Heart left ventricle (tissue), 16 donors: ENCODE measurements at regions not wholly inside any gene's neighbourhood (a gene's known extent, or its start where the extent isn't known, plus 50 kb on each side); places are given as distances from the start of the nearest gene placed in this dataset.

Source experiments
- ATAC-seq, 4 donors: fragments of 200-7000 bp; cut with Tn5 transposase; one replicate each; pipeline ENCODE4 v1.9.1; 2020 to 2022; ENCODE audit warnings: moderate library complexity in 4 of 4, mild to moderate bottlenecking in 3 of 4, moderate number of reproducible peaks in 1 of 4
- DNase-seq, 5 donors: peaks; one replicate each; pipeline ENCODE4 v3.0.0-alpha.2; 2020
- H3K27ac ChIP-seq, 12 donors: fragments of 200-600 bp; sonication (generic) in 4 of 12; one replicate each; pipeline versions ENCODE4 v1.5.0 to v1.8.0; 2016 to 2022; ENCODE audit warnings: mild to moderate bottlenecking in 2 of 12
- H3K27me3 ChIP-seq, 9 donors: fragments of 200-600 bp; sonication (generic) in 2 of 9; one replicate each; pipeline versions ENCODE4 v1.5.1 to v1.8.0; 2016 to 2022; ENCODE audit warnings: mild to moderate bottlenecking in 3 of 9
- H3K36me3 ChIP-seq, 9 donors: fragments of 200-600 bp; sonication (generic) in 2 of 9; one replicate each; pipeline versions ENCODE4 v1.5.0 to v1.8.0; 2018 to 2022; ENCODE audit warnings: mild to moderate bottlenecking in 2 of 9
- H3K4me1 ChIP-seq, 12 donors: fragments of 200-600 bp; sonication (generic) in 4 of 12; one replicate each; pipeline versions ENCODE4 v1.5.0 to v1.8.0; 2016 to 2022; ENCODE audit warnings: mild to moderate bottlenecking in 3 of 12
- H3K4me3 ChIP-seq, 12 donors: fragments of 200-600 bp; sonication (generic) in 4 of 12; one replicate each; pipeline versions ENCODE4 v1.5.0 to v1.8.0; 2017 to 2022; ENCODE audit warnings: mild to moderate bottlenecking in 9 of 12, moderate library complexity in 4 of 12
- H3K9me3 ChIP-seq, 12 donors: fragments of 200-600 bp; sonication (generic) in 4 of 12; one replicate each; pipeline versions ENCODE4 v1.5.0 to v1.8.0; 2016 to 2022; ENCODE audit warnings: mild to moderate bottlenecking in 1 of 12
- CTCF ChIP-seq, 12 donors: fragments of 200-600 bp; sonication (generic) in 4 of 12; IDR thresholded peaks; one replicate each; pipeline versions ENCODE4 v1.5.0 to v1.8.0; 2018 to 2022; ENCODE audit warnings: antibody characterized with exemption in 12 of 12, mild to moderate bottlenecking in 5 of 12
- POLR2A ChIP-seq, 2 donors: fragments of 450-650 bp; IDR thresholded peaks; one replicate each; pipeline ENCODE4 v1.6.1; 2017; ENCODE audit warnings: antibody characterized with exemption in 2 of 2, mild to moderate bottlenecking in 2 of 2, moderate library complexity in 2 of 2
- WGBS, 4 donors: extraction: QIAGEN DNeasy Blood & Tissue Kit in 2 of 4; methylation state at CpG; one replicate each; pipeline versions ENCODE4 v1.1.5 to v1.1.7; 2013 to 2018; 5-methylcytosine and 5-hydroxymethylcytosine counted together
- intact Hi-C, 10 donors: fragments of 100-400 bp; cut with DNase I; formaldehyde crosslinking; loops; one replicate each; pipeline versions ENCODE4 v1.11.1 to v1.14.2; 2022
- donor health status: ischemic (EF 13 %, LVEDD 7.1; RV severe dilation, severe dysfunction).
- donor health status: healthy with polysubstance abuse.
- donor health status: DM: no; HTN: yes; CAD: no.
- donor health status: DM: no; HTN: no; CAD: no.
- donor health status: ischemic (EF 25% LVEDD 6.9; RV normal size, moderate dysfunction).
- donor health status: ischemic (EF 25% LVEDD 5.7; RV mildly dilated, moderate dysfunction).
- donor health status: healthy.
- donor health status: DM: yes; HTN: yes; CAD: no.
- donor health status: ischemic (EF 35%, LVEDD 5.7; RV mildly dilated, moderate dysfunction).
- donor health status: nonischemic (EF 11% LVEDD 7.7; RV severe dilation, severe dysfunction).
- donor health status: DM: yes; HTN: yes; CAD: no.
- donor health status: PGD.
- donor health status: ischemic (EF 29% LVEDD 5.4; RV normal size, mild dysfunction).
- donor health status: nonischemic (EF 23%, LVEDD 6.1; RV moderate dilation, normal function).

- H3K27me3 ChIP-seq = no peaks in the 10 kb centered on the region
- H3K27ac ChIP-seq = no peak overlapping the region
- H3K4me3 ChIP-seq = no peak overlapping the region
- WGBS, 4 donors = 74 to 78% (median 77%) methylated on average over 4 of the region's 4 CpGs
- DNase-seq (no peak), ATAC-seq (no peak)
- H3K9me3 ChIP-seq = no peaks in the 10 kb centered on the region
- intact Hi-C loops = no loop called here
- no peaks in the 10 kb centered on the region for H3K4me1 ChIP-seq
- TF ChIP-seq CTCF (IDR thresholded peaks at IDR 0.05) (no peak), POLR2A (IDR thresholded peaks at IDR 0.05) (no peak)
- no peaks in the 10 kb centered on the region for H3K36me3 ChIP-seq
Observed at GRCh38 chr14:85892251-85892650, 362.3 kb downstream of the FLRT2 start.

GRCh38 chr14:85883966-85884365 is 354.0 kb downstream of the FLRT2 start:
- intact Hi-C loops = no loop called here
- Histone ChIP-seq H3K27ac (no peak overlapping the region), H3K4me3 (no peak overlapping the region), H3K27me3 (no peaks in the 10 kb centered on the region), H3K4me1 (no peaks in the 10 kb centered on the region), H3K9me3 (no peaks in the 10 kb centered on the region), H3K36me3 (no peaks in the 10 kb centered on the region)
- ATAC-seq (no peak), DNase-seq (no peak)
- WGBS, 4 donors = 68 to 73% (median 71%) methylated on average over 4 of the region's 4 CpGs
- no peak for TF ChIP-seq POLR2A (IDR thresholded peaks at IDR 0.05)
- no peak for TF ChIP-seq CTCF (IDR thresholded peaks at IDR 0.05)

- H3K4me1 ChIP-seq = no peaks in the 10 kb centered on the region
- intact Hi-C loops = no loop called here
- no peaks in the 10 kb centered on the region for H3K36me3 ChIP-seq
- H3K27ac ChIP-seq = no peak overlapping the region
- TF ChIP-seq CTCF (IDR thresholded peaks at IDR 0.05) (no peak), POLR2A (IDR thresholded peaks at IDR 0.05) (no peak)
- no peaks in the 10 kb centered on the region for H3K9me3 ChIP-seq
- DNase-seq (no peak), ATAC-seq (no peak)
- no peak overlapping the region for H3K4me3 ChIP-seq
- no peaks in the 10 kb centered on the region for H3K27me3 ChIP-seq
Observed at GRCh38 chr14:85883101-85883500, 353.2 kb downstream of the FLRT2 start.

GRCh38 chr14:85881935-85882334 is 352.0 kb downstream of the FLRT2 start:
- no peak for TF ChIP-seq CTCF (IDR thresholded peaks at IDR 0.05)
- no peak for TF ChIP-seq POLR2A (IDR thresholded peaks at IDR 0.05)
- no peaks in the 10 kb centered on the region for H3K4me1 ChIP-seq
- no peaks in the 10 kb centered on the region for H3K36me3 ChIP-seq
- whole genome bisulfite sequencing, 4 donors = 84 to 96% (median 91%) methylated on average over 2 of the region's 2 CpGs
- H3K9me3 ChIP-seq = no peaks in the 10 kb centered on the region
- no peak for DNase-seq
- H3K27me3 ChIP-seq = no peaks in the 10 kb centered on the region
- no peak overlapping the region for H3K27ac ChIP-seq
- intact Hi-C loops = no loop called here
- H3K4me3 ChIP-seq = no peak overlapping the region
- no peak for ATAC-seq
